HFFc6 (cell line): ENCODE measurements at regions not wholly inside any gene's neighbourhood (a gene's known extent, or its start where the extent isn't known, plus 50 kb on each side); places are given as distances from the start of the nearest gene placed in this dataset.

Source experiments
- DNase-seq: peaks from one replicate; pipeline ENCODE4 v3.0.0-alpha.2; 2018
- H3K27ac Mint-ChIP-seq: 2 replicates; pipeline ENCODE4 v1.8.0; 2020; ENCODE audit warnings: mild to moderate bottlenecking, mixed read lengths
- H3K27me3 Mint-ChIP-seq: 2 replicates; pipeline ENCODE4 v1.8.0; 2021; ENCODE audit warnings: mild to moderate bottlenecking, moderate library complexity, mixed read lengths; ENCODE audit not compliant: insufficient read depth
- H3K36me3 Mint-ChIP-seq: 2 replicates; pipeline ENCODE4 v1.8.0; 2021; ENCODE audit warnings: low read depth, mixed read lengths
- H3K4me1 Mint-ChIP-seq: 2 replicates; pipeline ENCODE4 v1.8.0; 2020; ENCODE audit warnings: low read depth, mixed read lengths
- H3K4me3 Mint-ChIP-seq: 2 replicates; pipeline ENCODE4 v1.8.0; 2020; ENCODE audit warnings: mild to moderate bottlenecking, moderate library complexity, mixed read lengths
- H3K9me3 Mint-ChIP-seq: 2 replicates; pipeline ENCODE4 v1.8.0; 2020; ENCODE audit warnings: mild to moderate bottlenecking, mixed read lengths
- CTCF ChIP-seq: fragments of 200-600 bp; sonication (generic); IDR thresholded peaks from 2 replicates; pipeline ENCODE4 v1.5.0; 2021; ENCODE audit warnings: antibody characterized with exemption, mild to moderate bottlenecking

- DNase-seq: no peak
- Mint-ChIP-seq H3K27ac (no peak overlapping the region), H3K4me3 (no peak overlapping the region), H3K27me3 (no peaks in the 10 kb centered on the region), H3K36me3 (no peaks in the 10 kb centered on the region), H3K9me3 (no peaks in the 10 kb centered on the region), H3K4me1 (no peaks in the 10 kb centered on the region)
- TF ChIP-seq CTCF: no peak
Measured at GRCh38 chr20:12040261-12040660, 122.6 kb downstream of the BTBD3 start.

- H3K27me3 Mint-ChIP-seq: no peaks in the 10 kb centered on the region
- no peak for TF ChIP-seq CTCF
- H3K36me3 Mint-ChIP-seq: no peaks in the 10 kb centered on the region
- DNase-seq: no peak
- no peak overlapping the region for H3K27ac Mint-ChIP-seq
- H3K9me3 Mint-ChIP-seq: no peaks in the 10 kb centered on the region
- peaks cover 16% of the 10 kb centered on the region for H3K4me1 Mint-ChIP-seq
- no peak overlapping the region for H3K4me3 Mint-ChIP-seq
Measured at GRCh38 chr20:12044969-12045368, 127.3 kb downstream of the BTBD3 start.

GRCh38 chr20:12047838-12048432 lies 130.2 kb downstream of the BTBD3 start:
- no peaks in the 10 kb centered on the region for H3K36me3 Mint-ChIP-seq
- peaks cover 18% of the 10 kb centered on the region for H3K4me1 Mint-ChIP-seq
- H3K27me3 Mint-ChIP-seq: no peaks in the 10 kb centered on the region; the same call in 1 of the 2 replicates
- peak; percentile 7 for DNase-seq
- H3K9me3 Mint-ChIP-seq: no peaks in the 10 kb centered on the region
- H3K27ac Mint-ChIP-seq: no peak overlapping the region; the same call in 1 of the 2 replicates
- no peak overlapping the region for H3K4me3 Mint-ChIP-seq
- no peak for TF ChIP-seq CTCF

- DNase-seq: peak; percentile 41
- no peak for TF ChIP-seq CTCF
- H3K9me3 Mint-ChIP-seq: no peaks in the 10 kb centered on the region
- peaks cover 27% of the 10 kb centered on the region for H3K4me1 Mint-ChIP-seq
- no peaks in the 10 kb centered on the region; the same call in 1 of the 2 replicates for H3K27me3 Mint-ChIP-seq
- no peak overlapping the region for H3K4me3 Mint-ChIP-seq
- no peaks in the 10 kb centered on the region for H3K36me3 Mint-ChIP-seq
- no peak overlapping the region for H3K27ac Mint-ChIP-seq
Measured at GRCh38 chr20:12049125-12049524, 131.4 kb downstream of the BTBD3 start.

GRCh38 chr20:12051206-12052163 lies 133.8 kb downstream of the BTBD3 start:
- Mint-ChIP-seq H3K27ac (no peak overlapping the region), H3K4me1 (peaks cover 27% of the 10 kb centered on the region), H3K27me3 (no peaks in the 10 kb centered on the region; the same call in 1 of the 2 replicates), H3K9me3 (no peaks in the 10 kb centered on the region), H3K4me3 (no peak overlapping the region), H3K36me3 (no peaks in the 10 kb centered on the region)
- DNase-seq: no peak
- no peak for TF ChIP-seq CTCF
